Colonic mucosa (tissue), 4 donors: ENCODE measurements at regions not wholly inside any gene's neighbourhood (a gene's known extent, or its start where the extent isn't known, plus 50 kb on each side); places are given as distances from the start of the nearest gene placed in this dataset.

Source experiments
- DNase-seq: peaks from one replicate; pipeline ENCODE4 v3.0.0-alpha.2; 2020
- H3K27ac ChIP-seq: fragments of 200-600 bp; one replicate; pipeline ENCODE4 v1.8.0; 2021
- H3K27me3 ChIP-seq: fragments of 200-600 bp; one replicate; pipeline ENCODE4 v1.8.0; 2021
- H3K36me3 ChIP-seq: fragments of 200-600 bp; one replicate; pipeline ENCODE4 v1.8.0; 2021
- H3K4me1 ChIP-seq: fragments of 200-600 bp; one replicate; pipeline ENCODE4 v1.8.0; 2021; ENCODE audit warnings: mild to moderate bottlenecking
- H3K4me3 ChIP-seq: fragments of 200-600 bp; one replicate; pipeline ENCODE4 v1.8.0; 2021
- H3K9ac ChIP-seq, 2 donors: one replicate each; pipeline ENCODE4 v1.7.0; 2013; ENCODE audit warnings: control low read depth in 2 of 2, low read depth in 2 of 2, low read length in 2 of 2
- H3K9me3 ChIP-seq: fragments of 200-600 bp; one replicate; pipeline ENCODE4 v1.8.0; 2021
- CTCF ChIP-seq: fragments of 200-600 bp; IDR thresholded peaks from one replicate; pipeline ENCODE4 v1.8.0; 2022; ENCODE audit warnings: antibody characterized with exemption, mild to moderate bottlenecking
- intact Hi-C: fragments of 100-400 bp; cut with DNase I; formaldehyde crosslinking; loops from one replicate; pipeline ENCODE4 v1.14.1; 2022
- donor health status: healthy.
- donor health status: DM: no; HTN: no; CAD: no.
- donor health status: DM: no; HTN: no; CAD: no.

GRCh38 chr22:44584256-44584902 lies 86.3 kb upstream of the RTL6 start:
- no peak overlapping the region for H3K9ac ChIP-seq
- no peaks in the 10 kb centered on the region for H3K4me1 ChIP-seq
- intact Hi-C loops, result no loop called here
- no peak for TF ChIP-seq CTCF
- no peak for DNase-seq
- no peaks in the 10 kb centered on the region for H3K36me3 ChIP-seq
- H3K4me3 ChIP-seq, result no peak overlapping the region
- no peaks in the 10 kb centered on the region for H3K9me3 ChIP-seq
- no peak overlapping the region for H3K27ac ChIP-seq
- no peaks in the 10 kb centered on the region for H3K27me3 ChIP-seq

- Histone ChIP-seq H3K36me3 (no peaks in the 10 kb centered on the region), H3K9ac (no peak overlapping the region), H3K4me3 (no peak overlapping the region), H3K27ac (no peak overlapping the region), H3K4me1 (no peaks in the 10 kb centered on the region), H3K9me3 (no peaks in the 10 kb centered on the region), H3K27me3 (no peaks in the 10 kb centered on the region)
- TF ChIP-seq CTCF, result no peak
- DNase-seq, result no peak
- intact Hi-C loops, result no loop called here
Observed at GRCh38 chr22:44583854-44584253, 85.8 kb upstream of the RTL6 start.

DNA sequence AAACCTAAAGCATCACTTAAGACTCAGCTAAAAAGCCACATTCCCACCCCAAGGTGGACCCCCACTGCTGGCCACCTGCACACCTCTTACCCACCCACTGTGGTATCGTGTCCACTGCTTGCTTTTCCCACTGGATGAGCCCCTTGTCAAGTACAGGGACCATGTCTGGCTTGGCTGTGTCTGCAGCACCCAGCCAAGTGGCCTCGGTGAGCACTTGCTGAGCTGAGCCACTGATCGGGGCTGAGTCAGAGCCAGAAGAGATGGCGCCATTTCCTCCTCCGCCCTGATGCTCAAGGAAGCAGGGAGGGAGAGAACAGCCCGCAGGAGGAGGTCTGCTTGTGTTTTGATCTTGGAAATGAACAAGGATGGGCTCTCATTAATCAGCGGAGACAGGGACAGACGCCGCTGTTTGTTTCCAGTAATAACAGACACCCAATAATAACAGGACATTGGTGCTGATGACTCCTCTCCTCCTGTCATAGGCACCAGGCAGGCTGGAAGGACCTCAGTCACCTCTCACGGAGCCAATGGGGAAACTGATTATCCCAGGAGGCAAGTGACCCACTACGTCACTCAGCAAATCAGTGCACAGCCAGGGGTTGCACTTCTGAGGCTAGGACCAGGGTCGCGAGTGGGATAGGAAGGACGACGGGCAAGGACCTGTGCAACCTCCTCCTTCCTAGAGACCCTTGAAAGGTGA lies 85.2 kb upstream of the RTL6 start:
- intact Hi-C loops, result no loop called here
- Histone ChIP-seq H3K27me3 (no peaks in the 10 kb centered on the region), H3K4me1 (no peaks in the 10 kb centered on the region), H3K36me3 (no peaks in the 10 kb centered on the region), H3K27ac (no peak overlapping the region), H3K9me3 (no peaks in the 10 kb centered on the region), H3K9ac (no peak overlapping the region), H3K4me3 (no peak overlapping the region)
- no peak for DNase-seq
- TF ChIP-seq CTCF, result no peak

DNA sequence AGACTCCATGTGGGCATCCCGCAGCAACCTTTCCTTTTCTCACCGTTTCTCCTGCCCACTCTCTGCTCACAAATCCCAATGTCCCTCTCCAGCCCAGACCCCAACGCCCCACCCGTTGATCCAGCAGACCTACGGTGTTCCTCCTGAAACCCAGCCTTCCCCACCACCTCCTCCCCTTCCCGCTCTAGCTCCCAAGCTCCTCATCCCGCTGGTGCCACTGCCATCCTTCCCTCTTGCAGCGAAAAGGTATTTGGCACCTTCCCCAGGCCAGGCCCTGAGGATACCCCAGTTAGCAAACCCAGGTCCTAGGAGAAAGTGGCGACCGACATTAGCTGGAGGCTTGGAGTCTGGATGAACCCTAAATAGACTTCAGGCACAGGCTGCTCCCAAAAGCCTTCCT lies 84.0 kb upstream of the RTL6 start:
- no peak overlapping the region for H3K27ac ChIP-seq
- H3K4me1 ChIP-seq, result no peaks in the 10 kb centered on the region
- H3K27me3 ChIP-seq, result no peaks in the 10 kb centered on the region
- H3K9me3 ChIP-seq, result no peaks in the 10 kb centered on the region
- no peak overlapping the region for H3K4me3 ChIP-seq
- H3K36me3 ChIP-seq, result no peaks in the 10 kb centered on the region
- intact Hi-C loops, result no loop called here
- no peak for TF ChIP-seq CTCF
- no peak overlapping the region for H3K9ac ChIP-seq
- DNase-seq, result no peak

DNA sequence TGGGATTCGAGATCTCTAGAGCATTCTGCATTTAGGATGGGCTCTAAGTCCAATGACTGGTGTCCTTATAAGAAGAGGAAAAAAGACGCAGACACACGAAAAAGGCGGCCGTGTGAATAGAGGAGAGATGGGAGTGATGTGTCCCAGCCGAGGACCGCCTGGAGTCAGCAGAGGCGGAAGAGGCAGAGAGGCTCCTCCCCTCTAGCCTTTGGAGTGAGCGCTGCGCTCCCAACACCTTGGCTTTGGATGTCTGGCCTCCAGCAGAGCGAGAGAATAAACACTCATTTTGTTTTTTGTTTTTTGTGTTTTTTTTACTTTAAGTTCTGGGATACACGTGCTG lies 83.0 kb upstream of the RTL6 start:
- Histone ChIP-seq H3K4me1 (no peaks in the 10 kb centered on the region), H3K9me3 (no peaks in the 10 kb centered on the region), H3K9ac (no peak overlapping the region), H3K36me3 (no peaks in the 10 kb centered on the region), H3K4me3 (no peak overlapping the region), H3K27ac (no peak overlapping the region), H3K27me3 (no peaks in the 10 kb centered on the region)
- intact Hi-C loops, result no loop called here
- no peak for DNase-seq
- no peak for TF ChIP-seq CTCF
